OCI-LY7 (cell line): ENCODE measurements at regions not wholly inside any gene's neighbourhood (a gene's known extent, or its start where the extent isn't known, plus 50 kb on each side); places are given as distances from the start of the nearest gene placed in this dataset.

Experiments
- BruUV-seq: library from RNA; stranded (reverse); fragments of 400-500 nt; replicated peaks from 2 replicates; lab custom pipeline; 2021; lab: Mats Ljungman, UMichigan
- CTCF ChIA-PET: fragments of 300-600 bp; sonication (Branson Sonifier 250); formaldehyde crosslinking; loops from one replicate; lab custom pipeline; 2022; ENCODE audit warnings: antibody characterized with exemption; ENCODE audit not compliant: unreplicated experiment; lab: Charles Lee
- POLR2A ChIA-PET: fragments of 300-600 bp; sonication (Branson Sonifier 250); formaldehyde crosslinking; loops from one replicate; lab custom pipeline; 2022; ENCODE audit warnings: antibody characterized with exemption; lab: Charles Lee
- DNase-seq: peaks from one replicate; pipeline ENCODE4 v3.0.0-alpha.2; 2015; ENCODE audit warnings: low spot score
- H2AFZ ChIP-seq: fragments of 200-600 bp; sonication (generic), shearing (Covaris generic); 2 replicates; pipeline ENCODE4 v1.6.1; 2014; ENCODE audit warnings: mild to moderate bottlenecking, antibody characterized with exemption, low read length, moderate library complexity
- H3K27ac ChIP-seq: fragments of 200-600 bp; sonication (generic); 2 replicates; pipeline ENCODE4 v1.5.1; 2014; ENCODE audit warnings: mixed run types, low read depth, mild to moderate bottlenecking, moderate library complexity, low read length, inconsistent platforms; ENCODE audit not compliant: poor library complexity, severe bottlenecking
- H3K36me3 ChIP-seq: fragments of 200-600 bp; sonication (generic); 2 replicates; pipeline ENCODE4 v1.6.1; 2014; ENCODE audit warnings: mild to moderate bottlenecking, antibody characterized with exemption, low read length, moderate library complexity, mixed read lengths; ENCODE audit not compliant: insufficient read depth
- H3K4me1 ChIP-seq: fragments of 200-600 bp; sonication (generic); 2 replicates; pipeline ENCODE4 v1.5.1; 2014; ENCODE audit warnings: mild to moderate bottlenecking, low read length; ENCODE audit not compliant: insufficient read depth, poor library complexity, severe bottlenecking
- H3K4me2 ChIP-seq: fragments of 200-600 bp; sonication (generic); 2 replicates; pipeline ENCODE4 v1.6.1; 2014; ENCODE audit warnings: mild to moderate bottlenecking, low read length
- H3K4me3 ChIP-seq: fragments of 200-600 bp; sonication (generic); 2 replicates; pipeline ENCODE4 v1.5.1; 2014; ENCODE audit warnings: mild to moderate bottlenecking, low read depth, low read length; ENCODE audit not compliant: poor library complexity, severe bottlenecking
- H3K79me2 ChIP-seq: fragments of 200-600 bp; sonication (generic); 2 replicates; pipeline ENCODE4 v1.6.1; 2016; ENCODE audit warnings: low read depth, mild to moderate bottlenecking, low read length, moderate library complexity, mixed read lengths; ENCODE audit not compliant: insufficient read depth
- H3K9me2 ChIP-seq: fragments of 200-600 bp; sonication (generic); 2 replicates; pipeline ENCODE4 v1.6.1; 2016; ENCODE audit warnings: mild to moderate bottlenecking, low read length, mixed read lengths; ENCODE audit not compliant: insufficient read depth
- H3K9me3 ChIP-seq: fragments of 200-600 bp; sonication (generic); 2 replicates; pipeline ENCODE4 v1.6.1; 2014; ENCODE audit warnings: mild to moderate bottlenecking, mixed run types, low read length, mixed read lengths
- H4K20me1 ChIP-seq: fragments of 200-600 bp; sonication (generic); 2 replicates; pipeline ENCODE4 v1.6.1; 2014; ENCODE audit warnings: mild to moderate bottlenecking, antibody characterized with exemption, low read length, moderate library complexity, mixed read lengths; ENCODE audit not compliant: insufficient read depth
- EZH2phosphoT487 ChIP-seq: fragments of 200-600 bp; sonication (generic); IDR thresholded peaks from 2 replicates; pipeline ENCODE4 v1.6.1; 2018; ENCODE audit warnings: low read depth, borderline replicate concordance, mild to moderate bottlenecking, mixed run types, antibody characterized with exemption, low read length, moderate library complexity, mixed read lengths
- intact Hi-C: fragments of 100-400 bp; cut with micrococcal nuclease; formaldehyde crosslinking; loops from one replicate; pipeline ENCODE4 v1.10.0; 2022; ENCODE audit not compliant: unreplicated experiment
- TF ChIP-seq, protein P1 (sequence below): fragments of 200-600 bp; sonication (generic); conservative IDR thresholded peaks from 2 replicates; pipeline ENCODE4 v1.5.1; 2014; ENCODE audit warnings: mild to moderate bottlenecking, antibody characterized with exemption, low read length, moderate library complexity, mixed read lengths

GRCh38 chr11:70705930-70706329 lies 307.6 kb downstream of the CTTN start:
- CTCF ChIA-PET: no interaction called here

DNA sequence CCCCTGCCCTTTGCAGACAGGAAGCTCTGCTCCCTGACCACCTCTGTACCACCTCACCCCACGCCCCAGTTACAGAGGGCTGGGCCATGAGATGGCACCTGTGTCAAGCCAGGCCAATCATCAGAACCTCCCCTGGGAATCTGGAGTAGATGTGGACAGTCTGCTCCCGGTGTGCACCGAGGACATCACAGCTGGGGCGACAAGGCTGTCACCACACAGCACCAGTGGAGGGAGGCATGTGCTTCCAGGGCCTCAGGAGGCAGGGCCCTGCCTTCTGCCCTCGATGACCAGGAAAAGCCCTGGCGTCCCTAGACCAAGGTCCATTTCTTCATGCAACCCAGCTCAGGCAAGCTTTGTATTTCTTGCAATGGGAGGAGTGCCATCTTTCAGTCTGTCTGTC lies 309.5 kb downstream of the CTTN start:
- H4K20me1 ChIP-seq: no peaks in the 10 kb centered on the region
- ChIA-PET POLR2A (no interaction called here), CTCF (no interaction called here)
- H3K79me2 ChIP-seq: no peaks in the 10 kb centered on the region
- H3K4me3 ChIP-seq: no peak overlapping the region
- no peak overlapping the region for H3K27ac ChIP-seq
- no peak for DNase-seq
- H3K9me3 ChIP-seq: no peaks in the 10 kb centered on the region
- H3K9me2 ChIP-seq: no peaks in the 10 kb centered on the region
- no peak overlapping the region for H3K4me2 ChIP-seq
- H2AFZ ChIP-seq: no peak overlapping the region
- TF ChIP-seq EZH2phosphoT487: no peak
- TF ChIP-seq, protein P1, sequence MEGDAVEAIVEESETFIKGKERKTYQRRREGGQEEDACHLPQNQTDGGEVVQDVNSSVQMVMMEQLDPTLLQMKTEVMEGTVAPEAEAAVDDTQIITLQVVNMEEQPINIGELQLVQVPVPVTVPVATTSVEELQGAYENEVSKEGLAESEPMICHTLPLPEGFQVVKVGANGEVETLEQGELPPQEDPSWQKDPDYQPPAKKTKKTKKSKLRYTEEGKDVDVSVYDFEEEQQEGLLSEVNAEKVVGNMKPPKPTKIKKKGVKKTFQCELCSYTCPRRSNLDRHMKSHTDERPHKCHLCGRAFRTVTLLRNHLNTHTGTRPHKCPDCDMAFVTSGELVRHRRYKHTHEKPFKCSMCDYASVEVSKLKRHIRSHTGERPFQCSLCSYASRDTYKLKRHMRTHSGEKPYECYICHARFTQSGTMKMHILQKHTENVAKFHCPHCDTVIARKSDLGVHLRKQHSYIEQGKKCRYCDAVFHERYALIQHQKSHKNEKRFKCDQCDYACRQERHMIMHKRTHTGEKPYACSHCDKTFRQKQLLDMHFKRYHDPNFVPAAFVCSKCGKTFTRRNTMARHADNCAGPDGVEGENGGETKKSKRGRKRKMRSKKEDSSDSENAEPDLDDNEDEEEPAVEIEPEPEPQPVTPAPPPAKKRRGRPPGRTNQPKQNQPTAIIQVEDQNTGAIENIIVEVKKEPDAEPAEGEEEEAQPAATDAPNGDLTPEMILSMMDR: no peak
- H3K36me3 ChIP-seq: no peaks in the 10 kb centered on the region
- intact Hi-C loops: no loop called here
- no peaks in the 10 kb centered on the region for H3K4me1 ChIP-seq
- BruUV-seq: no TSS peak

More at GRCh38 chr11:70705930-70706329, 307.6 kb downstream of the CTTN start:
- Histone ChIP-seq H4K20me1 (no peaks in the 10 kb centered on the region), H3K27ac (no peak overlapping the region), H3K79me2 (no peaks in the 10 kb centered on the region), H3K4me2 (no peak overlapping the region), H3K4me1 (no peaks in the 10 kb centered on the region), H2AFZ (no peak overlapping the region), H3K4me3 (no peak overlapping the region), H3K9me2 (no peaks in the 10 kb centered on the region), H3K9me3 (no peaks in the 10 kb centered on the region), H3K36me3 (no peaks in the 10 kb centered on the region)
- TF ChIP-seq, protein P1: no peak
- no peak for TF ChIP-seq EZH2phosphoT487
- DNase-seq: no peak
- BruUV-seq: no TSS peak
- POLR2A ChIA-PET: interaction anchor here (0.7 kb wide), 1 partner anchor 30 kb away, joined by 3 read pairs; no protein-coding TSS in a partner anchor
- intact Hi-C loops: no loop called here

- Histone ChIP-seq H3K27ac (no peak overlapping the region), H3K79me2 (no peaks in the 10 kb centered on the region), H3K4me1 (no peaks in the 10 kb centered on the region), H3K36me3 (no peaks in the 10 kb centered on the region), H4K20me1 (no peaks in the 10 kb centered on the region), H3K4me3 (no peak overlapping the region), H3K4me2 (no peak overlapping the region), H3K9me2 (no peaks in the 10 kb centered on the region), H2AFZ (no peak overlapping the region), H3K9me3 (no peaks in the 10 kb centered on the region)
- ChIA-PET CTCF (no interaction called here), POLR2A (no interaction called here)
- intact Hi-C loops: no loop called here
- TF ChIP-seq, protein P1: no peak
- TF ChIP-seq EZH2phosphoT487: no peak
- DNase-seq: no peak
- no TSS peak for BruUV-seq
Observed at GRCh38 chr11:70709596-70709995, 311.3 kb downstream of the CTTN start.
